ENCODE measurements at regions not wholly inside any gene's neighbourhood (a gene's known extent, or its start where the extent isn't known, plus 50 kb on each side); places are given as distances from the start of the nearest gene placed in this dataset.
A peak's percentile ranks its signal among the peaks of the same experiment; 100 is the strongest.

- no peak for DNase-seq (ENCODE audit: low read depth)
- H3K4me3 ChIP-seq (ENCODE audit: low read depth, low read length): no peak overlapping the region
- TF ChIP-seq CTCF (IDR thresholded peaks at IDR 0.05; ENCODE audit: insufficient read depth, low read length): no peak
These were observed 116.8 kb upstream of the DST start for GRCh38 chr6:56759521-56759920.

DNA sequence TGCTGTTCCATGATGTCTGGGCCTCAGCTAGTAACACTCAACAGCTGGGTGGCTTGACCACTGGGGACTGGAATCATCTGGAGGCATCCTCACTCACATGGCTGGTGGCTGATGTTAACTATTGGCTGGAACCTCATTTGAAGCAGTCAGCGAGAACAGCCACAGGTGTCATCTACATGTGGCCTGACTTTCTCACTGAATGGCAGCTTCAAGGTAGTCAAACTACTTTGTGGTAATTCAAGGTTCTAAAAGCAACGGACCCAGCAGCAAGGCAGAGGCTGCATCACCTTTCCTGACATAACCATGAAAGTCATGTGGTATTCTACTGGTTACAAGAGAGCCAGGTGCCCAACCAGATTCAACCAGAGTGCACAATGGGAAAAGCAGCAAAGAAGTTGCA, 115.9 kb upstream of the DST start:
- no peak for TF ChIP-seq CTCF (IDR thresholded peaks at IDR 0.05; ENCODE audit: insufficient read depth, low read length)

DNA sequence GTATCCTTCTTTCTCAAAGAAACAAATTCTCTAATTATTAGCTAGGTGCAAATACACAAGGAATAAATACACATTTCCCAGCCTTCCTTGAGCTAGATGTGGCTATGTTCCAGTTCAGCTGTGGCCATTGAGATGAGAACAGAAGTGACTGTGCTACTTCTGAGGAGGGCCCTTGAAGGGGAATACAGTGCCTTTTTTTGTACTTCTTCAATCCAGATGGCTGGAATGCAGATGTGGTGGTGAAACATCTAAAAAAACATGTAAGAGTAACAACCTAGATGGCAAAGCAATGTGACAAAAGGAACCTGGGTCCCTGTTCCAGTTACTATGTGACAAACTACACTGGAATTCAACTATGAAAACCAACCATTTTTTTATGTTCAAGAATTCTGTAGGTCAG, 115.4 kb upstream of the DST start:
- TF ChIP-seq CTCF (IDR thresholded peaks at IDR 0.05; ENCODE audit: insufficient read depth, low read length): no peak
- no peak overlapping the region for H3K4me3 ChIP-seq (ENCODE audit: low read depth, low read length)
- DNase-seq (ENCODE audit: low read depth): no peak

More for the DNA sequence above, 115.9 kb upstream of the DST start:
- DNase-seq (ENCODE audit: low read depth): no peak
- H3K4me3 ChIP-seq (ENCODE audit: low read depth, low read length): no peak overlapping the region

GRCh38 chr6:56757588-56757984, 114.9 kb upstream of the DST start:
- no peak overlapping the region for H3K4me3 ChIP-seq (ENCODE audit: low read depth, low read length)
- peak; percentile 76 for DNase-seq (ENCODE audit: low read depth)
- TF ChIP-seq CTCF (IDR thresholded peaks at IDR 0.05; ENCODE audit: insufficient read depth, low read length): peak; percentile 57

GRCh38 chr6:56756791-56757587, 114.3 kb upstream of the DST start:
- no peak for DNase-seq (ENCODE audit: low read depth)
- no peak for TF ChIP-seq CTCF (IDR thresholded peaks at IDR 0.05; ENCODE audit: insufficient read depth, low read length)
- H3K4me3 ChIP-seq (ENCODE audit: low read depth, low read length): no peak overlapping the region

- H3K4me3 ChIP-seq (ENCODE audit: low read depth, low read length): no peak overlapping the region
- TF ChIP-seq CTCF (IDR thresholded peaks at IDR 0.05; ENCODE audit: insufficient read depth, low read length): no peak
- DNase-seq (ENCODE audit: low read depth): no peak
These were observed 113.6 kb upstream of the DST start for GRCh38 chr6:56756219-56756789.

All from fibroblast of the aortic adventitia (primary cell).